Lower leg skin (tissue), 3 donors: ENCODE measurements at regions not wholly inside any gene's neighbourhood (a gene's known extent, or its start where the extent isn't known, plus 50 kb on each side); places are given as distances from the start of the nearest gene placed in this dataset.

Experiments used
- POLR2A ChIP-seq, 2 donors: fragments of 450-650 bp; IDR thresholded peaks; one replicate each; pipeline ENCODE4 v1.6.1; 2016 to 2017; ENCODE audit warnings: antibody characterized with exemption in 2 of 2, mild to moderate bottlenecking in 1 of 2, moderate library complexity in 1 of 2
- TF ChIP-seq, protein P1 (sequence below), 3 donors: fragments of 450-650 bp; IDR thresholded peaks; one replicate each; pipeline ENCODE4 v1.5.1; 2016; ENCODE audit warnings: antibody characterized with exemption in 3 of 3, mild to moderate bottlenecking in 3 of 3, moderate library complexity in 2 of 3

- TF ChIP-seq, protein P1, sequence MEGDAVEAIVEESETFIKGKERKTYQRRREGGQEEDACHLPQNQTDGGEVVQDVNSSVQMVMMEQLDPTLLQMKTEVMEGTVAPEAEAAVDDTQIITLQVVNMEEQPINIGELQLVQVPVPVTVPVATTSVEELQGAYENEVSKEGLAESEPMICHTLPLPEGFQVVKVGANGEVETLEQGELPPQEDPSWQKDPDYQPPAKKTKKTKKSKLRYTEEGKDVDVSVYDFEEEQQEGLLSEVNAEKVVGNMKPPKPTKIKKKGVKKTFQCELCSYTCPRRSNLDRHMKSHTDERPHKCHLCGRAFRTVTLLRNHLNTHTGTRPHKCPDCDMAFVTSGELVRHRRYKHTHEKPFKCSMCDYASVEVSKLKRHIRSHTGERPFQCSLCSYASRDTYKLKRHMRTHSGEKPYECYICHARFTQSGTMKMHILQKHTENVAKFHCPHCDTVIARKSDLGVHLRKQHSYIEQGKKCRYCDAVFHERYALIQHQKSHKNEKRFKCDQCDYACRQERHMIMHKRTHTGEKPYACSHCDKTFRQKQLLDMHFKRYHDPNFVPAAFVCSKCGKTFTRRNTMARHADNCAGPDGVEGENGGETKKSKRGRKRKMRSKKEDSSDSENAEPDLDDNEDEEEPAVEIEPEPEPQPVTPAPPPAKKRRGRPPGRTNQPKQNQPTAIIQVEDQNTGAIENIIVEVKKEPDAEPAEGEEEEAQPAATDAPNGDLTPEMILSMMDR (IDR thresholded peaks at IDR 0.05) = no peak
- no peak for TF ChIP-seq POLR2A (IDR thresholded peaks at IDR 0.05)
These were observed 762.8 kb downstream of the FAM181B start for GRCh38 chr11:81970886-81971285.
